NB4 (cell line): ENCODE measurements at regions not wholly inside any gene's neighbourhood (a gene's known extent, or its start where the extent isn't known, plus 50 kb on each side); places are given as distances from the start of the nearest gene placed in this dataset.

Experiments
- CTCF ChIP-seq: IDR thresholded peaks from one replicate; pipeline ENCODE4 v1.5.1; 2012; ENCODE audit warnings: low read depth, low read length
- MYC ChIP-seq: IDR thresholded peaks from 2 replicates; pipeline ENCODE4 v1.6.1; 2011; ENCODE audit warnings: low read depth, low read length

DNA sequence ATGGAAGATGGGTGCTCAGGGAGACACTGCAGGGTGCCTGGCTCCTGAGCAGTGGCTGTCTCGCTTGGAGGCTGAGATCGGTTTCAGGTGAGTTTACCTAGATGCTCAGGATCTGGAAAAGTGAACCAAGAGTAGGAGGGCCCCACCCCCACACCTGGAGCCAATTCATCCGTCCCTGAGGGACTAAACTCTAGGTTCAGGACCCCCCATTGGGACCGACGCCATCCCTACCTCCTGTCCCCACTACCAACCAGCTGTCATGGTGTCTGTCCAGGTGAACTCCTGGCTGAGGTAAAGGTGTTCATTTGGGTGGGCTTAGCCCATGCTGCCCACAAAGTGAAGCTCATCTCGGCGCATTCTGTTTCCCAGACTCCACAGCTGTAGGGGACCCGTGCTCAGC is 174.6 kb upstream of the PLPP4 start:
- TF ChIP-seq CTCF (no peak), MYC (no peak)
